ENCODE measurements at regions not wholly inside any gene's neighbourhood (a gene's known extent, or its start where the extent isn't known, plus 50 kb on each side); places are given as distances from the start of the nearest gene placed in this dataset.
A peak's percentile ranks its signal among the peaks of the same experiment; 100 is the strongest.
"Not testable (repeated sequence)": the region's sequence is repeated elsewhere in the genome, so short reads cannot be mapped to it uniquely, and the experiment has no call there.

GRCh38 chr18:75727456-75727855 lies 300.0 kb upstream of the SMIM21 start:
- WGBS = 66% methylated on average over 6 of the region's 7 CpGs
- Histone ChIP-seq H3K27me3 (peaks cover 0 to 4% (median 0%) of the 10 kb centered on the region in 4 donors), H3K36me3 (no peaks in the 10 kb centered on the region), H3K4me3 (no peak overlapping the region), H3K27ac (replicated peaks in 1 of 4) (no peak overlapping the region), H3K4me1 (no peaks in the 10 kb centered on the region), H3K9me3 (no peaks in the 10 kb centered on the region)
- no peak for DNase-seq (ENCODE audit: extremely low spot score)
- intact Hi-C loops (cut with DNase I) = no loop called here
- TF ChIP-seq POLR2AphosphoS5 (IDR thresholded peaks at IDR 0.05) = no peak
- peak in 1 of 3 experiments; percentile 44 for TF ChIP-seq CTCF (IDR thresholded peaks at IDR 0.05)

DNA sequence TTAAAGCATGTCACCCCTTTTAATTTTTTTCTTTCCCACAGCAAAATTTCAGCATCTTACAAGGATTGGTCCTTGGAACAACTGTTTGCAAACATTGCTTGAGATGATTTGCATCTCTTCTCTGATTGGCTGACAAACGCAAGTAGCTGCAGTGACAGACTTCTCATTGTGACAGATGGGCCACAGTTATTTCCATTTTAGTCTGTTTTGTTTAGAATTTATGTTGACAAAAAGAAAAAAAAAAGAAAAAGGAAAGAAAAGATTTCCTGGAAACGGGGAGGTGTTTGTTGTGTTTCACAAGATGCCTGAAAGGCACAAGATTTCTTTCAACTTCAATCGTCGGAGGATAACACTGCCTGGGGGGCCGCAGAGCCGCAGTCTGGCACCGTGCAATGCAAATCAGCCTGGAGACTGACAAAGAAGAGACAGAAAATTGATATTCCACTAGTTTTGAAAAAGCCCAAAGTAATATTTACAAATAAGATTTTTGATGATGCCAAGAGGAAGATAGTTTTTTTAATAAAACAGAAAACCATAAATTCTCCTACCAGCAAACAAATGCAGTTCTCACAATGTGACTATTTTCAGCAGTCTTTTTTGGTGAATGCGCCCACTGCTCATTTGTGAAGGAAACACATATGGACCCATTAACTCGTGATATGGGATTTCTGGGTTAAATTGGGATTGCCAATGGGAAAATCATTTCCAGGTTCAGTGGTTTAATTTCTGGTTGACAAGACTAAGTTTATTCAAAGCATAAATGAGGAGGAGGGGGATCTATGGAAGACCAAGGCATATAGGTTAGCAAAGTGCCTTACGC lies 296.2 kb upstream of the SMIM21 start:
- Histone ChIP-seq H3K9me3 (peaks cover 0 to 5% (median 0%) of the 10 kb centered on the region in 4 donors), H3K4me3 (no peak overlapping the region), H3K27ac (replicated peaks in 1 of 4) (no peak overlapping the region), H3K27me3 (peaks cover 0 to 4% (median 0%) of the 10 kb centered on the region in 4 donors), H3K36me3 (no peaks in the 10 kb centered on the region), H3K4me1 (no peaks in the 10 kb centered on the region)
- no peak for DNase-seq (ENCODE audit: extremely low spot score)
- WGBS = 77% methylated on average over 10 of the region's 10 CpGs
- intact Hi-C loops (cut with DNase I) = no loop called here
- TF ChIP-seq POLR2AphosphoS5 (IDR thresholded peaks at IDR 0.05) = no peak
- TF ChIP-seq EP300 (IDR thresholded peaks at IDR 0.05) = no peak
- no peak for TF ChIP-seq CTCF (IDR thresholded peaks at IDR 0.05)
- no peak for TF ChIP-seq POLR2A (IDR thresholded peaks at IDR 0.05; ENCODE audit: low read depth)

- Histone ChIP-seq H3K4me1 (no peaks in the 10 kb centered on the region), H3K36me3 (no peaks in the 10 kb centered on the region), H3K9me3 (peaks cover 0 to 5% (median 0%) of the 10 kb centered on the region in 4 donors), H3K4me3 (no peak overlapping the region), H3K27me3 (no peaks in the 10 kb centered on the region), H3K27ac (replicated peaks in 1 of 4) (no peak overlapping the region)
- DNase-seq (ENCODE audit: extremely low spot score) = no peak
- WGBS = 86% methylated on average over 3 of the region's 3 CpGs
- TF ChIP-seq POLR2AphosphoS5 (IDR thresholded peaks at IDR 0.05) (no peak), EP300 (IDR thresholded peaks at IDR 0.05) (no peak), POLR2A (IDR thresholded peaks at IDR 0.05; ENCODE audit: low read depth) (no peak), CTCF (IDR thresholded peaks at IDR 0.05) (no peak)
- intact Hi-C loops (cut with DNase I) = no loop called here
Observed at GRCh38 chr18:75714766-75715165, 287.3 kb upstream of the SMIM21 start.

GRCh38 chr18:75712124-75712867 lies 284.8 kb upstream of the SMIM21 start:
- WGBS = 87% methylated on average over 22 of the region's 24 CpGs
- DNase-seq (ENCODE audit: extremely low spot score); H3K4me1 ChIP-seq; H3K27me3 ChIP-seq; H3K9me3 ChIP-seq; intact Hi-C loops (cut with DNase I); H3K4me3 ChIP-seq; H3K27ac ChIP-seq (replicated peaks in 1 of 4); H3K36me3 ChIP-seq: not testable (repeated sequence)

GRCh38 chr18:75700561-75700960 lies 273.1 kb upstream of the SMIM21 start:
- no peak overlapping the region for H3K27ac ChIP-seq (replicated peaks in 1 of 4)
- DNase-seq (ENCODE audit: extremely low spot score) = no peak
- 89% methylated on average over 4 of the region's 4 CpGs for WGBS

More at GRCh38 chr18:75700561-75700960, 273.1 kb upstream of the SMIM21 start:
- TF ChIP-seq CTCF (IDR thresholded peaks at IDR 0.05) (no peak), POLR2A (IDR thresholded peaks at IDR 0.05; ENCODE audit: low read depth) (no peak), POLR2AphosphoS5 (IDR thresholded peaks at IDR 0.05) (no peak), EP300 (IDR thresholded peaks at IDR 0.05) (no peak)
- no peaks in the 10 kb centered on the region for H3K36me3 ChIP-seq
- no peaks in the 10 kb centered on the region for H3K4me1 ChIP-seq
- no peaks in the 10 kb centered on the region for H3K9me3 ChIP-seq
- H3K27me3 ChIP-seq = no peaks in the 10 kb centered on the region
- no peak overlapping the region for H3K4me3 ChIP-seq
- intact Hi-C loops (cut with DNase I) = no loop called here
